HPDE6-E6E7 (cell line): ENCODE measurements at regions not wholly inside any gene's neighbourhood (a gene's known extent, or its start where the extent isn't known, plus 50 kb on each side); places are given as distances from the start of the nearest gene placed in this dataset.
"Not testable (repeated sequence)": the region's sequence is repeated elsewhere in the genome, so short reads cannot be mapped to it uniquely, and the experiment has no call there.

Experiments
- DNase-seq: peaks from one replicate; pipeline ENCODE4 v3.0.0; 2011; ENCODE audit warnings: missing footprints; ENCODE audit errors: extremely low spot score

GRCh38 chrX:137882960-137883359 is 317.0 kb downstream of the ZIC3 start:
- no peak for DNase-seq

- not testable (repeated sequence) for DNase-seq
Observed at GRCh38 chrX:137884813-137885212, 318.9 kb downstream of the ZIC3 start.

- no peak for DNase-seq
Observed at GRCh38 chrX:137891431-137891830, 325.5 kb downstream of the ZIC3 start.

GRCh38 chrX:137896123-137896522 is 330.2 kb downstream of the ZIC3 start:
- no peak for DNase-seq

GRCh38 chrX:137915466-137915865 is 349.5 kb downstream of the ZIC3 start:
- DNase-seq: no peak

- DNase-seq: no peak
Observed at GRCh38 chrX:137916090-137916746, 350.3 kb downstream of the ZIC3 start.

- DNase-seq: no peak
Observed at GRCh38 chrX:137926090-137926489, 360.2 kb downstream of the ZIC3 start.

GRCh38 chrX:137929951-137930350 is 364.0 kb downstream of the ZIC3 start:
- no peak for DNase-seq

- DNase-seq: no peak
Observed at GRCh38 chrX:137930533-137930932, 364.6 kb downstream of the ZIC3 start.

- not testable (repeated sequence) for DNase-seq
Observed at GRCh38 chrX:137934214-137934613, 368.3 kb downstream of the ZIC3 start.

- not testable (repeated sequence) for DNase-seq
Observed at GRCh38 chrX:137934887-137935286, 369.0 kb downstream of the ZIC3 start.

- no peak for DNase-seq
Observed at GRCh38 chrX:137945470-137945869, 379.5 kb downstream of the ZIC3 start.

- DNase-seq: no peak
Observed at GRCh38 chrX:137969191-137969590, 403.3 kb downstream of the ZIC3 start.

GRCh38 chrX:137982472-137983172 is 416.7 kb downstream of the ZIC3 start:
- DNase-seq: no peak

- no peak for DNase-seq
Observed at GRCh38 chrX:137988470-137988869, 422.5 kb downstream of the ZIC3 start.

GRCh38 chrX:137998619-137999018 is 432.7 kb downstream of the ZIC3 start:
- no peak for DNase-seq

- DNase-seq: no peak
Observed at GRCh38 chrX:137999071-137999470, 433.1 kb downstream of the ZIC3 start.

- DNase-seq: no peak
Observed at GRCh38 chrX:137999552-137999951, 433.6 kb downstream of the ZIC3 start.

GRCh38 chrX:138001226-138001625 is 435.3 kb downstream of the ZIC3 start:
- no peak for DNase-seq

GRCh38 chrX:138006180-138006579 is 440.3 kb downstream of the ZIC3 start:
- no peak for DNase-seq

GRCh38 chrX:138008281-138008680 is 442.4 kb downstream of the ZIC3 start:
- DNase-seq: no peak

- DNase-seq: no peak
Observed at GRCh38 chrX:138011468-138011867, 445.5 kb downstream of the ZIC3 start.

- no peak for DNase-seq
Observed at GRCh38 chrX:138014577-138014976, 448.6 kb downstream of the ZIC3 start.
